K562 (cell line): ENCODE measurements at regions not wholly inside any gene's neighbourhood (a gene's known extent, or its start where the extent isn't known, plus 50 kb on each side); places are given as distances from the start of the nearest gene placed in this dataset.

Experiments used
- ATAC-seq: fragments of 200-7000 bp; cut with Tn5 transposase; 3 replicates; pipeline ENCODE4 v1.9.1; 2020; ENCODE audit warnings: moderate library complexity
- BruUV-seq: library from RNA; stranded (reverse); fragments of 400-500 nt; replicated peaks from 2 replicates; lab custom pipeline; 2021; lab: Mats Ljungman, UMichigan
- CTCF ChIA-PET: fragments of 300-600 bp; formaldehyde crosslinking; extraction: SDS; loops from one replicate; lab custom pipeline; 2021; ENCODE audit warnings: low intra/inter-chr PET ratio; lab: Yijun Ruan, JAX
- POLR2A ChIA-PET: fragments of 300-600, 350-650 bp; sonication (Branson Sonifier 250); formaldehyde crosslinking; extraction: SDS; loops from one replicate; lab custom pipeline; 2021; ENCODE audit warnings: antibody characterized with exemption, inconsistent platforms; lab: Yijun Ruan, JAX
- DNase-seq, 4 experiments: peaks; one replicate each; pipeline versions ENCODE4 v3.0.0 to v3.0.0-alpha.2; 2011 to 2018; ENCODE audit warnings: low spot score in 3 of 4, mixed read lengths in 3 of 4; ENCODE audit errors: extremely low read depth in 1 of 4
- FAIRE-seq: peaks from 2 replicates; lab custom pipeline; 2011; peaks lifted over from hg19 to GRCh38; lab: Jason Lieb, UNC
- H2AFZ ChIP-seq: 2 replicates; pipeline ENCODE4 v1.6.0; 2011; ENCODE audit warnings: low read depth, low read length, control low read depth, inconsistent platforms
- H3K27ac ChIP-seq: fragments of 200-600 bp; 3 replicates; pipeline ENCODE4 v1.8.0; 2011; ENCODE audit warnings: low read depth, mild to moderate bottlenecking, control low read depth, inconsistent platforms, low read length, moderate library complexity, mixed read lengths; ENCODE audit errors: extremely low read depth
- H3K27me3 ChIP-seq, 2 experiments: fragments of 300-600 bp in 1 of 2; 2 replicates in 1 of 2; 3 replicates in 1 of 2; pipeline versions ENCODE4 v1.6.0 to v1.8.0; 2011; ENCODE audit warnings: inconsistent platforms in 2 of 2, low read length in 2 of 2, mild to moderate bottlenecking in 1 of 2, mixed read lengths in 1 of 2, moderate library complexity in 1 of 2; ENCODE audit not compliant: control insufficient read depth in 2 of 2, insufficient read depth in 2 of 2
- H3K36me3 ChIP-seq: fragments of 300-600 bp; 3 replicates; pipeline ENCODE4 v1.8.0; 2011; ENCODE audit warnings: mild to moderate bottlenecking, low read length, inconsistent platforms; ENCODE audit not compliant: control insufficient read depth, insufficient read depth
- H3K4me1 ChIP-seq, 2 experiments: fragments of 200-600 bp in 1 of 2; replicated peaks in 1 of 2; 2 replicates in 1 of 2; 3 replicates in 1 of 2; pipeline versions ENCODE4 v1.5.1 to v1.8.0; 2011; ENCODE audit warnings: inconsistent platforms in 2 of 2, low read length in 2 of 2, mild to moderate bottlenecking in 1 of 2, mixed read lengths in 1 of 2, moderate library complexity in 1 of 2; ENCODE audit not compliant: control insufficient read depth in 2 of 2, insufficient read depth in 2 of 2
- H3K4me2 ChIP-seq: 2 replicates; pipeline ENCODE4 v1.6.1; 2011; ENCODE audit warnings: low read length, control low read depth, inconsistent platforms, mixed read lengths; ENCODE audit not compliant: insufficient read depth
- H3K4me3 ChIP-seq: fragments of 200-600 bp; sonication (generic), shearing (Covaris generic); 2 replicates; pipeline ENCODE4 v1.5.1; 2016; ENCODE audit warnings: control low read depth, inconsistent platforms
- H3K79me2 ChIP-seq: fragments of 200-600 bp; 3 replicates; pipeline ENCODE4 v1.8.0; 2011; ENCODE audit warnings: low read length, inconsistent platforms; ENCODE audit not compliant: control insufficient read depth, insufficient read depth
- H3K9ac ChIP-seq, 2 experiments: 2 replicates each; pipeline versions ENCODE4 v1.6.0 to v1.6.1; 2011; ENCODE audit warnings: low read depth in 2 of 2, low read length in 2 of 2, control low read depth in 1 of 2, inconsistent platforms in 1 of 2, mild to moderate bottlenecking in 1 of 2, mixed read lengths in 1 of 2; ENCODE audit not compliant: insufficient read depth in 1 of 2
- H3K9me1 ChIP-seq: one replicate; pipeline ENCODE4 v1.6.0; 2011; ENCODE audit warnings: inconsistent platforms, mild to moderate bottlenecking, low read length, moderate library complexity; ENCODE audit not compliant: control insufficient read depth, insufficient read depth
- H3K9me3 ChIP-seq: replicated peaks from 2 replicates; pipeline ENCODE4 v1.5.1; 2011; ENCODE audit warnings: low read depth, low read length, inconsistent platforms; ENCODE audit not compliant: control insufficient read depth, insufficient read depth
- H4K20me1 ChIP-seq: replicated peaks from 2 replicates; pipeline ENCODE4 v1.6.1; 2011; ENCODE audit warnings: low read length, inconsistent platforms, mixed read lengths; ENCODE audit not compliant: control insufficient read depth, insufficient read depth
- BRF1 ChIP-seq: IDR thresholded peaks from 3 replicates; pipeline ENCODE4 v1.6.1; 2011; ENCODE audit warnings: borderline replicate concordance, mild to moderate bottlenecking; ENCODE audit not compliant: insufficient read length; ENCODE audit errors: extremely low read depth
- CEBPG ChIP-seq, 3 experiments: fragments of 200-800 bp in 1 of 3; sonication (Bioruptor generic) in 1 of 3; sonication (generic) in 1 of 3; formaldehyde crosslinking in 1 of 3; IDR thresholded peaks in 2 of 3; conservative IDR thresholded peaks in 1 of 3; 2 replicates each; pipeline versions ENCODE4 v1.6.1 to v1.8.0; 2016 to 2022; ENCODE audit warnings: missing compliant biosample characterization in 2 of 3, missing genetic modification characterization in 2 of 3, mild to moderate bottlenecking in 1 of 3, missing genetic modification reagents in 1 of 3
- COPS2 ChIP-seq: fragments of 450-650 bp; conservative IDR thresholded peaks from 2 replicates; pipeline ENCODE4 v1.6.1; 2016; ENCODE audit warnings: mild to moderate bottlenecking, moderate library complexity
- CREM ChIP-seq: IDR thresholded peaks from 2 replicates; pipeline ENCODE4 v1.6.1; 2014; ENCODE audit warnings: antibody characterized with exemption, low read depth
- FOXA3 ChIP-seq, 2 experiments: fragments of 450-650 bp in 1 of 2; sonication (generic) in 1 of 2; formaldehyde crosslinking; IDR thresholded peaks in 1 of 2; conservative IDR thresholded peaks in 1 of 2; 2 replicates each; pipeline versions ENCODE4 v1.4.0 to v1.8.0; 2020 to 2022; ENCODE audit warnings: mild to moderate bottlenecking in 2 of 2, missing genetic modification reagents in 1 of 2
- NR4A1 ChIP-seq, 2 experiments: fragments of 250-450 bp in 1 of 2; fragments of 450-650 bp in 1 of 2; sonication (Bioruptor Pico) in 1 of 2; IDR thresholded peaks; 2 replicates each; pipeline versions ENCODE4 v1.4.0 to v1.6.1; 2016 to 2020; ENCODE audit warnings: mild to moderate bottlenecking in 2 of 2, missing compliant biosample characterization in 1 of 2, missing genetic modification characterization in 1 of 2, moderate library complexity in 1 of 2
- RFX5 ChIP-seq: IDR thresholded peaks from 2 replicates; pipeline ENCODE4 v1.6.1; 2011; ENCODE audit warnings: low read depth, mild to moderate bottlenecking, improper control_type of control experiment, low read length
- ZNF174 ChIP-seq: fragments of 250-450 bp; sonication (Bioruptor Pico); IDR thresholded peaks from 2 replicates; pipeline ENCODE4 v1.4.0; 2020; ENCODE audit warnings: mild to moderate bottlenecking
- ZNF277 ChIP-seq: fragments of 250-450 bp; sonication (Bioruptor Pico); IDR thresholded peaks from 2 replicates; pipeline ENCODE4 v1.8.0; 2022; ENCODE audit warnings: inconsistent platforms, mild to moderate bottlenecking, moderate library complexity, borderline replicate concordance
- ZNF316 ChIP-seq: fragments of 450-650 bp; IDR thresholded peaks from 2 replicates; pipeline ENCODE4 v1.6.1; 2016
- in situ Hi-C: fragments of 300-500 bp; cut with MboI; formaldehyde crosslinking; loops from 4 replicates; pipeline ENCODE4 v1.15.0; 2018; ENCODE audit warnings: inconsistent platforms, mixed read lengths
- intact Hi-C: fragments of 100-400 bp; cut with micrococcal nuclease; formaldehyde crosslinking; loops from 2 replicates; pipeline ENCODE4 v1.14.2; 2022

DNA sequence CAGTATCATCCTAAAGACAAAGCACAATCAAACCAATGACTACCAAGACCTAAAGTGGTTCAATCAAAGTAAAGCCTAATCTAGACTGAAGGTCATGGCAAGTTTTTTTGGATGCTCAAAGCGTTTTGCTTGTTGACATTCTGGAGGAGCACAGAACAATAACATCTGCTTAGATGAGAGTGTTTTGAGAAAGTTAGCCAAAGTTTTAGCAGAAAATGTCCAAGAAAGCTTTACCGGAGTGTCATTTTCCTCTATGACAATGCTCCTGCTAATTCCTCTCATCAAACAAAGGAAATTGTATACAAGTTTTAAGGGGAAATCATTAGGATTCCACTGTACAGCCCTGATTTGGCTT, 256.9 kb upstream of the FAT3 start (continued):
- TF ChIP-seq ZNF277 (CRISPR knock-in tag) (no peak), COPS2 (no peak), RFX5 (no peak)

GRCh38 chr11:91967026-91967690, 257.5 kb upstream of the FAT3 start:
- Histone ChIP-seq H3K4me3 (no peak overlapping the region), H3K9ac (no peak overlapping the region), H3K9me1 (no peaks in the 10 kb centered on the region), H2AFZ (no peak overlapping the region), H3K79me2 (no peaks in the 10 kb centered on the region), H3K27ac (no peak overlapping the region), H3K4me1 (no peaks in the 10 kb centered on the region), H3K9me3 (no peaks in the 10 kb centered on the region), H3K36me3 (no peaks in the 10 kb centered on the region), H4K20me1 (no peaks in the 10 kb centered on the region), H3K27me3 (no peaks in the 10 kb centered on the region), H3K4me2 (no peak overlapping the region)
- intact Hi-C loops: no loop called here
- in situ Hi-C loops: no loop called here
- ChIA-PET CTCF (no interaction called here), POLR2A (no interaction called here)
- DNase-seq (no peak), ATAC-seq (no peak), FAIRE-seq (no peak)
- no TSS peak for BruUV-seq
- TF ChIP-seq CREM (no peak), BRF1 (no peak), ZNF174 (CRISPR knock-in tag) (no peak), NR4A1 (CRISPR knock-in tag; IDR thresholded peaks at IDR 0.05) (no peak), NR4A1 (tag; IDR thresholded peaks at IDR 0.05) (no peak), FOXA3 (CRISPR knock-in tag; conservative IDR thresholded peaks at IDR 0.05 in 1 of 2, IDR thresholded peaks at IDR 0.05 in 1 of 2) (no peak), ZNF316 (no peak), CEBPG (CRISPR knock-in tag; IDR thresholded peaks at IDR 0.05) (no peak), CEBPG (tag; conservative IDR thresholded peaks at IDR 0.05 in 1 of 2, IDR thresholded peaks at IDR 0.05 in 1 of 2) (no peak)
